Endothelial cell (in vitro differentiated cells): ENCODE measurements at regions not wholly inside any gene's neighbourhood (a gene's known extent, or its start where the extent isn't known, plus 50 kb on each side); places are given as distances from the start of the nearest gene placed in this dataset.

Experiments
- DNase-seq: peaks from one replicate; pipeline ENCODE4 v3.0.0; 2021; ENCODE audit warnings: low spot score
- H3K27ac Mint-ChIP-seq: one replicate; pipeline ENCODE4 v1.8.0; 2021; ENCODE audit warnings: mixed read lengths, inconsistent platforms; ENCODE audit not compliant: unreplicated experiment
- H3K27me3 Mint-ChIP-seq: one replicate; pipeline ENCODE4 v1.8.0; 2021; ENCODE audit warnings: mild to moderate bottlenecking, moderate library complexity, mixed read lengths, inconsistent platforms; ENCODE audit not compliant: unreplicated experiment
- H3K36me3 Mint-ChIP-seq: one replicate; pipeline ENCODE4 v1.8.0; 2021; ENCODE audit warnings: mild to moderate bottlenecking, low read depth, mixed read lengths, inconsistent platforms; ENCODE audit not compliant: unreplicated experiment
- H3K4me1 Mint-ChIP-seq: one replicate; pipeline ENCODE4 v1.8.0; 2021; ENCODE audit warnings: mild to moderate bottlenecking, mixed read lengths, inconsistent platforms; ENCODE audit not compliant: unreplicated experiment
- H3K4me3 Mint-ChIP-seq: one replicate; pipeline ENCODE4 v1.8.0; 2021; ENCODE audit warnings: mild to moderate bottlenecking, mixed read lengths, inconsistent platforms; ENCODE audit not compliant: unreplicated experiment
- H3K9me3 Mint-ChIP-seq: one replicate; pipeline ENCODE4 v1.8.0; 2021; ENCODE audit warnings: mixed read lengths, inconsistent platforms; ENCODE audit not compliant: unreplicated experiment
- CTCF ChIP-seq: fragments of 200-600 bp; sonication (generic); IDR thresholded peaks from one replicate; pipeline ENCODE4 v1.5.0; 2021; ENCODE audit warnings: antibody characterized with exemption; ENCODE audit not compliant: unreplicated experiment

GRCh38 chr13:80508031-80508430 lies 167.1 kb upstream of the SPRY2 start:
- H3K4me1 Mint-ChIP-seq = no peaks in the 10 kb centered on the region
- TF ChIP-seq CTCF = no peak

GRCh38 chr13:80504453-80504852 lies 163.5 kb upstream of the SPRY2 start:
- TF ChIP-seq CTCF = no peak
- Mint-ChIP-seq H3K27me3 (no peaks in the 10 kb centered on the region), H3K36me3 (no peaks in the 10 kb centered on the region), H3K27ac (no peak overlapping the region), H3K9me3 (no peaks in the 10 kb centered on the region), H3K4me3 (no peak overlapping the region), H3K4me1 (no peaks in the 10 kb centered on the region)
- DNase-seq = no peak

More at GRCh38 chr13:80508031-80508430, 167.1 kb upstream of the SPRY2 start:
- Mint-ChIP-seq H3K36me3 (no peaks in the 10 kb centered on the region), H3K9me3 (no peaks in the 10 kb centered on the region), H3K4me3 (no peak overlapping the region), H3K27ac (no peak overlapping the region), H3K27me3 (no peaks in the 10 kb centered on the region)
- DNase-seq = no peak

GRCh38 chr13:80502359-80502758 lies 161.4 kb upstream of the SPRY2 start:
- Mint-ChIP-seq H3K27me3 (no peaks in the 10 kb centered on the region), H3K9me3 (no peaks in the 10 kb centered on the region), H3K36me3 (no peaks in the 10 kb centered on the region), H3K4me3 (no peak overlapping the region), H3K27ac (no peak overlapping the region), H3K4me1 (no peaks in the 10 kb centered on the region)
- no peak for TF ChIP-seq CTCF
- no peak for DNase-seq

- H3K27me3 Mint-ChIP-seq = no peaks in the 10 kb centered on the region
- DNase-seq = no peak
- TF ChIP-seq CTCF = no peak
- H3K4me1 Mint-ChIP-seq = no peaks in the 10 kb centered on the region
- no peak overlapping the region for H3K4me3 Mint-ChIP-seq
- H3K36me3 Mint-ChIP-seq = no peaks in the 10 kb centered on the region
- H3K9me3 Mint-ChIP-seq = no peaks in the 10 kb centered on the region
- H3K27ac Mint-ChIP-seq = no peak overlapping the region
Measured at GRCh38 chr13:80501556-80501955, 160.6 kb upstream of the SPRY2 start.

GRCh38 chr13:80499536-80500290 lies 158.8 kb upstream of the SPRY2 start:
- Mint-ChIP-seq H3K4me3 (no peak overlapping the region), H3K27me3 (no peaks in the 10 kb centered on the region), H3K36me3 (no peaks in the 10 kb centered on the region), H3K9me3 (no peaks in the 10 kb centered on the region), H3K4me1 (no peaks in the 10 kb centered on the region), H3K27ac (no peak overlapping the region)
- DNase-seq = no peak
- no peak for TF ChIP-seq CTCF
